Bronchial epithelial cell (primary cell): ENCODE measurements at regions not wholly inside any gene's neighbourhood (a gene's known extent, or its start where the extent isn't known, plus 50 kb on each side); places are given as distances from the start of the nearest gene placed in this dataset.
A peak's percentile ranks its signal among the peaks of the same experiment; 100 is the strongest.
"Not testable (repeated sequence)": the region's sequence is repeated elsewhere in the genome, so short reads cannot be mapped to it uniquely, and the experiment has no call there.

Experiments used
- DNase-seq: peaks from one replicate; pipeline ENCODE4 v3.0.0-alpha.2; 2010; ENCODE audit warnings: low read depth
- FAIRE-seq: peaks from 2 replicates; lab custom pipeline; 2011; peaks lifted over from hg19 to GRCh38; lab: Jason Lieb, UNC
- H3K27me3 ChIP-seq: 2 replicates; pipeline ENCODE4 v1.5.1; 2011; ENCODE audit warnings: low read length; ENCODE audit not compliant: control insufficient read depth, insufficient read depth
- H3K36me3 ChIP-seq: 2 replicates; pipeline ENCODE4 v1.5.1; 2011; ENCODE audit warnings: low read length; ENCODE audit not compliant: control insufficient read depth, insufficient read depth
- H3K4me3 ChIP-seq: 2 replicates; pipeline ENCODE4 v1.5.1; 2011; ENCODE audit warnings: mild to moderate bottlenecking, low read depth, low read length, control low read depth
- TF ChIP-seq, protein P1 (sequence below): IDR thresholded peaks from 2 replicates; pipeline ENCODE4 v1.5.1; 2011; ENCODE audit warnings: mild to moderate bottlenecking, moderate library complexity, low read length, control low read depth, inconsistent platforms; ENCODE audit not compliant: insufficient read depth, severe bottlenecking

DNA sequence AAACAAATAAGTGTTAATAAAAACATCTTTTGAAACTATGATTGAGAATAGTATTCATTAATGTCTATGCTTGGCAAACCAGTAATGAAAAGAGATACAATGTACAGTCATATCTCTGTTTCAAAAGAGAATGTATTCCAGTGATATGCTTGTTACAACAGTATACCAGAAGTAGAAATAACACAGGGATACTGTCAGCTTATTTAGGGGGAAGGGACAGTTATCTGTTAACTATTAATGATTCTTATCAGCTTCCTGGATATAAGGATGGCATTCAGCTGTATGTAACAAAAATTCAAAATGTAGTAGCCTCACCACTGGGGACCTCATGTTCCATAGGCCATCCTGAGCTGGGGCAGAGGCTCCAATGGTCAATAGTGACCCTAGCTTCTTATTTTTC, 103.8 kb upstream of the TBX18 start:
- Histone ChIP-seq H3K4me3 (no peak overlapping the region), H3K36me3 (no peaks in the 10 kb centered on the region), H3K27me3 (no peaks in the 10 kb centered on the region)
- DNase-seq (no peak), FAIRE-seq (no peak)
- TF ChIP-seq, protein P1, sequence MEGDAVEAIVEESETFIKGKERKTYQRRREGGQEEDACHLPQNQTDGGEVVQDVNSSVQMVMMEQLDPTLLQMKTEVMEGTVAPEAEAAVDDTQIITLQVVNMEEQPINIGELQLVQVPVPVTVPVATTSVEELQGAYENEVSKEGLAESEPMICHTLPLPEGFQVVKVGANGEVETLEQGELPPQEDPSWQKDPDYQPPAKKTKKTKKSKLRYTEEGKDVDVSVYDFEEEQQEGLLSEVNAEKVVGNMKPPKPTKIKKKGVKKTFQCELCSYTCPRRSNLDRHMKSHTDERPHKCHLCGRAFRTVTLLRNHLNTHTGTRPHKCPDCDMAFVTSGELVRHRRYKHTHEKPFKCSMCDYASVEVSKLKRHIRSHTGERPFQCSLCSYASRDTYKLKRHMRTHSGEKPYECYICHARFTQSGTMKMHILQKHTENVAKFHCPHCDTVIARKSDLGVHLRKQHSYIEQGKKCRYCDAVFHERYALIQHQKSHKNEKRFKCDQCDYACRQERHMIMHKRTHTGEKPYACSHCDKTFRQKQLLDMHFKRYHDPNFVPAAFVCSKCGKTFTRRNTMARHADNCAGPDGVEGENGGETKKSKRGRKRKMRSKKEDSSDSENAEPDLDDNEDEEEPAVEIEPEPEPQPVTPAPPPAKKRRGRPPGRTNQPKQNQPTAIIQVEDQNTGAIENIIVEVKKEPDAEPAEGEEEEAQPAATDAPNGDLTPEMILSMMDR, result no peak

DNA sequence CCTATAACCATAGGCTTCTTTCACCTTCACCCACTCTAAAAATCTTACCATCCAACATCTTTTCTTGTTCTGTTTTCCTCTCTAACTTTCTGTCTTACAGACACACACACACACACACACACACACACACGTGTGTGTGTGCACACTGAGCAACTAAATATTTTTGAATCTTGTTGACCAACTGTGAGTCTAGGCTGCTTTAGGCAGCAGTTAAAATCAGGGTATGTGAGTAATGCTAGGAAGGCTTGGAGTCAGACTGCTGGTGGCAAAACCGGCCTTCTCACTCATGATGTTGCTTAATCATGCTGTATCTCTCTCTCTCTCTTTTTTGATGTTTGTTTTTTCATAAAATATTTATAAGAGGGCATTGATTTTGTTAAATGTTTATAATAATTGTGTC, 103.1 kb upstream of the TBX18 start:
- FAIRE-seq (no peak), DNase-seq (peak; percentile 83)
- TF ChIP-seq, protein P1, result no peak
- Histone ChIP-seq H3K36me3 (no peaks in the 10 kb centered on the region), H3K4me3 (no peak overlapping the region), H3K27me3 (no peaks in the 10 kb centered on the region)

DNA sequence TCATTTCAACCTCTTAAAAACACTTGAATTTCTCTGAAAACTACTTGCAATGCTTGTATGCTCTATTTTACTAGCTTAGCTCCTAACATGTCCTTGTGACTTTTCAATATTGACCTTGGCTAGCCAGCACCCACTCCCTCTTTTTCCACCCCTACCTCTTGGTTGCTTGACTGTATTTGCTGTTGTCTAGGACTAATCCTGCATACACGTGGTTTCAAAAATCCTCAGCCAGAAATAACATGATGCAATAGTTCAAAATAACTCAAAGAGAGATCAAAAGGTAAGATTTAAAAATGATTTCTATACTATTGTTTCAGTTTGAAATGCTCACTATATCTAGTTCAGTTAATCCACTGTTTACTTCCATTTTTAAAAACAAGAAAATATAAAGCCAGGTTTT, 102.3 kb upstream of the TBX18 start:
- TF ChIP-seq, protein P1, result no peak
- Histone ChIP-seq H3K36me3 (no peaks in the 10 kb centered on the region), H3K27me3 (no peaks in the 10 kb centered on the region), H3K4me3 (no peak overlapping the region)
- FAIRE-seq, result no peak
- DNase-seq, result no peak

DNA sequence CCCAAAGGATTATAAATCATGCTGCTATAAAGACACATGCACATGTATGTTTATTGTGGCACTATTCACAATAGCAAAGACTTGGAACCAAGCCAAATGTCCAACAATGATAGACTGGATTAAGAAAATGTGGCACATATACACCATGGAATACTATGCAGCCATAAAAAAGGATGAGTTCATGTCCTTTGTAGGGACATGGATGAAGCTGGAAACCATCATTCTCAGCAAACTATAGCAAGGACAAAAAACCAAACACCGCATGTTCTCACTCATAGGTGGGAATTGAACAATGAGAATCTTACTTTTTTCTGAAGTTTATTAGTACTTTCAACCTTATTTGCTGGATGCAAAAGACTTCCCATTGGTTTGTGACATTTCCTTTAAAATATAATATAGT, 101.0 kb upstream of the TBX18 start:
- H3K36me3 ChIP-seq, H3K27me3 ChIP-seq, DNase-seq, FAIRE-seq, H3K4me3 ChIP-seq: not testable (repeated sequence)

DNA sequence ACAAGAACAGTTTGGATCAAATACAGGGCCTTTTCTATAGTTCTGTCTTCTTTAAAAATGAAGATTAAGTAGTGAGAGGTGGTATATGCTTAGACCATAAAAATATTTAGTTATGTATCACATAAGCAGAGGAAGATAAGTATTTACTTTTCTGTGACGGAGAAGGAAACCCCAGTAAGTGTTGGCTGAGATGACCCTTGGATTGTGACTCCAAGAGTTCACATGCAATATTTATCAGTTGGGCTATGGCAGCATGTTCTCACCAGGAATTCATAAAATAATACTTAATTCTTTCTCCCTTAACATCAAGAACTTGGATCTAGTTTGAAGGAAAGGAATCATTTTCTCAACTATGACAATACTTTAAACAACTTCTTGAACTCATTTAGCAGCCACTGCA, 98.4 kb upstream of the TBX18 start:
- Histone ChIP-seq H3K36me3 (no peaks in the 10 kb centered on the region), H3K4me3 (no peak overlapping the region), H3K27me3 (no peaks in the 10 kb centered on the region)
- DNase-seq (no peak), FAIRE-seq (no peak)
- TF ChIP-seq, protein P1, result no peak

DNA sequence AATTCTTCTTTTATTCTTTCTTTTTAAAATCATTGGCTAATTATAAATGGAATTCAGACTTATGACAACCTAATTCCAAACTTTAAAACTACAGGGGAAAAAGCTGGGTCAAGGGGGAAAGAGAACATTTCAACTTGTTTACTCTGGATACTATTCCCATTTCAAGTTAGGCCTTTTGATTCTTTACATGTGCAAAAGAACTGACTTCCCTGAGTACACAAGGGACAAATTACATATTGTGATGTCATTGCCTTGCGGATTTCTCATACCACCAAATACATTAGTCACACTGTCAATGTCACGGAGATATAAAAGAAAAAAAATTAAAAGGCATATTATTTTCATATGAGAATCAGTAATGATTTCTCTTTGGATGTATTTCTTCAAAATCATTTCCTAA, 96.5 kb upstream of the TBX18 start:
- no peak for DNase-seq
- TF ChIP-seq, protein P1, result no peak
- H3K36me3 ChIP-seq, result no peaks in the 10 kb centered on the region
- H3K4me3 ChIP-seq, result no peak overlapping the region
- no peak for FAIRE-seq
- H3K27me3 ChIP-seq, result no peaks in the 10 kb centered on the region
